ENCODE measurements at regions not wholly inside any gene's neighbourhood (a gene's known extent, or its start where the extent isn't known, plus 50 kb on each side); places are given as distances from the start of the nearest gene placed in this dataset.

DNA sequence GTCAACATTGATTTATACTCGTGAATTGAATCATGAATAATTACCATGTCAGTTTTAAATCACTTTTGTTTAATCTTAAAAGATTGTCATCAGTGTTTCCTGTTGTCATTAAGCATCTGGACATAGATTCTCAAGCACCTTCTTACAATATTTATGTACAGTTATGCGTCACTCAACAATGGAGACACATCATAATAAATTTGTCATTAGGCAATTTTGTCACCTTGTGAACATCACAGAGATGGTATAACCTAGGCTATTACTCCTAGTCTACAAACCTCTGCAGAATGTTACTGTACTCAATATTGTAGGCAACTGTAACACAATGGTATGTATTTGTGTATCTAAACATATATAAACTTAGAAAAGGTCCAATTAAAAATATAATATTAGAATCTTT is 2130.9 kb upstream of the PCDH20 start:
- H3K9me3 ChIP-seq (ENCODE audit: control insufficient read depth in 4 of 4, low read length in 3 of 4) = no peaks in the 10 kb centered on the region
- no peak for DNase-seq (ENCODE audit: low spot score)
- H3K9ac ChIP-seq (ENCODE audit: low read depth in 1 of 2, low read length in 2 of 2) = no peak overlapping the region
- H3K36me3 ChIP-seq (ENCODE audit: control insufficient read depth in 4 of 4, insufficient read depth in 3 of 4, low read depth in 1 of 4, low read length in 3 of 4) = no peaks in the 10 kb centered on the region
- H3K27ac ChIP-seq (ENCODE audit: low read depth in 1 of 2, low read length in 2 of 2) = no peak overlapping the region
- H3K27me3 ChIP-seq (ENCODE audit: control insufficient read depth in 4 of 4, insufficient read depth in 4 of 4, low read length in 3 of 4) = peaks cover 0 to 4% (median 0%) of the 10 kb centered on the region in 4 donors
- TF ChIP-seq RAD21 (IDR thresholded peaks at IDR 0.05) = no peak
- TF ChIP-seq HNF4G (IDR thresholded peaks at IDR 0.05) = no peak
- no peak for TF ChIP-seq SP1 (IDR thresholded peaks at IDR 0.05)
- no peak for TF ChIP-seq HNF4A (conservative IDR thresholded peaks at IDR 0.05)
- WGBS = 57% methylated on average over 2 of the region's 2 CpGs
- H3K4me1 ChIP-seq (ENCODE audit: control insufficient read depth in 4 of 4, insufficient read depth in 4 of 4, low read length in 3 of 4) = no peaks in the 10 kb centered on the region
- no peak overlapping the region for H3K4me3 ChIP-seq (ENCODE audit: low read depth in 1 of 3, low read length in 3 of 3)

DNA sequence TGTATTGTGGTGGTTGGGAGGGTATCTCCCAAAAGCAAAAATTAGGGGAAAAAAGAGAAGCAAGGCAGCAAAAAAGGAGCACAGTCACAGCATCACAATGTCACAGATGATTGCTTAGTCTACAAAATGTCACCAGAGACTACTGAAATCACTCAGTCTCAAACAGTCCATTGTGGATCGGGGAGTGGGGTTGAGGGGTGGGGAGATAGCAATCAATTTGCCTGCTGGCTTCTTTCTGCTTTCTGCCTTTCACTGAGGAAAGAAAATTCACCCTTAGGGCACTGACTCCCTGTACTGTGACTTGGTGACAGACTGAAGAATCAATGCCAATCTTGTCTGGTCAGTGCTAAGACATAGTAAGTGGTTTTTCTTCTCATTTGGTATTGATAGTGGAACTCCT is 2127.1 kb upstream of the PCDH20 start:
- WGBS = 42% methylated on average over 1 of the region's 1 CpG
- H3K27ac ChIP-seq (ENCODE audit: low read depth in 1 of 2, low read length in 2 of 2) = no peak overlapping the region
- no peak for DNase-seq (ENCODE audit: low spot score)
- no peaks in the 10 kb centered on the region for H3K36me3 ChIP-seq (ENCODE audit: control insufficient read depth in 4 of 4, insufficient read depth in 3 of 4, low read depth in 1 of 4, low read length in 3 of 4)
- H3K27me3 ChIP-seq (ENCODE audit: control insufficient read depth in 4 of 4, insufficient read depth in 4 of 4, low read length in 3 of 4) = peaks cover 0 to 8% (median 0%) of the 10 kb centered on the region in 4 donors
- no peak for TF ChIP-seq GABPA (IDR thresholded peaks at IDR 0.05 in 1 of 2, conservative IDR thresholded peaks at IDR 0.05 in 1 of 2)
- TF ChIP-seq, protein P1, sequence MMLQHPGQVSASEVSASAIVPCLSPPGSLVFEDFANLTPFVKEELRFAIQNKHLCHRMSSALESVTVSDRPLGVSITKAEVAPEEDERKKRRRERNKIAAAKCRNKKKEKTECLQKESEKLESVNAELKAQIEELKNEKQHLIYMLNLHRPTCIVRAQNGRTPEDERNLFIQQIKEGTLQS (IDR thresholded peaks at IDR 0.05) = no peak
- TF ChIP-seq FOXA1 (IDR thresholded peaks at IDR 0.05) = no peak
- no peak for TF ChIP-seq RAD21 (IDR thresholded peaks at IDR 0.05)
- TF ChIP-seq, protein P2, sequence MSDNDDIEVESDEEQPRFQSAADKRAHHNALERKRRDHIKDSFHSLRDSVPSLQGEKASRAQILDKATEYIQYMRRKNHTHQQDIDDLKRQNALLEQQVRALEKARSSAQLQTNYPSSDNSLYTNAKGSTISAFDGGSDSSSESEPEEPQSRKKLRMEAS (IDR thresholded peaks at IDR 0.05) = no peak
- TF ChIP-seq NR2F2 (IDR thresholded peaks at IDR 0.05) = no peak
- no peaks in the 10 kb centered on the region for H3K9me3 ChIP-seq (ENCODE audit: control insufficient read depth in 4 of 4, low read length in 3 of 4)
- no peaks in the 10 kb centered on the region for H3K4me1 ChIP-seq (ENCODE audit: control insufficient read depth in 4 of 4, insufficient read depth in 4 of 4, low read length in 3 of 4)
- no peak overlapping the region for H3K9ac ChIP-seq (ENCODE audit: low read depth in 1 of 2, low read length in 2 of 2)
- H3K4me3 ChIP-seq (ENCODE audit: low read depth in 1 of 3, low read length in 3 of 3) = no peak overlapping the region

DNA sequence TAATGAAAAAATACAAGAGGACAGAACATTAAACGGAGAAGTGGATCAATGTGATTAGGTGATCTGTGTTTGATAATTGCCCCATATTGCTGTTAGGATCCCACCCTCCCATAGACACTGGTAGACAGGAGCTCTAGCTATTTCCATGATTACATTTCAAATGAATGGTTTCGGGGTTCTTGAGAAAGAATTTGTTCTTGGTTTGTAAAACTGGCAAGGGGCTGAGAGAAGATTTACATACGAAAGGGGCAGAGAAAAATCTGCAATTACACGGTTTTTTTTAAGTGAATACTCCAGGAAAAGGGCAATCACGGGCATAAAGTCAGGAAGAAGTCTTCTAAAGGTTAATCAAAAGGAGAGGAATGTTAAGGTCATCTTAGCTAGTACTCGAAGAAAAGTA is 2125.7 kb upstream of the PCDH20 start:
- Histone ChIP-seq H3K4me3 (ENCODE audit: low read depth in 1 of 3, low read length in 3 of 3) (no peak overlapping the region), H3K27me3 (ENCODE audit: control insufficient read depth in 4 of 4, insufficient read depth in 4 of 4, low read length in 3 of 4) (peaks cover 0 to 8% (median 0%) of the 10 kb centered on the region in 4 donors), H3K27ac (ENCODE audit: low read depth in 1 of 2, low read length in 2 of 2) (no peak overlapping the region), H3K4me1 (ENCODE audit: control insufficient read depth in 4 of 4, insufficient read depth in 4 of 4, low read length in 3 of 4) (no peaks in the 10 kb centered on the region), H3K9me3 (ENCODE audit: control insufficient read depth in 4 of 4, low read length in 3 of 4) (no peaks in the 10 kb centered on the region), H3K36me3 (ENCODE audit: control insufficient read depth in 4 of 4, insufficient read depth in 3 of 4, low read depth in 1 of 4, low read length in 3 of 4) (no peaks in the 10 kb centered on the region), H3K9ac (ENCODE audit: low read depth in 1 of 2, low read length in 2 of 2) (no peak overlapping the region)
- 44% methylated on average over 6 of the region's 6 CpGs for WGBS
- TF ChIP-seq HNF4A (conservative IDR thresholded peaks at IDR 0.05) = no peak
- TF ChIP-seq GABPA (IDR thresholded peaks at IDR 0.05 in 1 of 2, conservative IDR thresholded peaks at IDR 0.05 in 1 of 2) = no peak
- DNase-seq (ENCODE audit: low spot score) = no peak

DNA sequence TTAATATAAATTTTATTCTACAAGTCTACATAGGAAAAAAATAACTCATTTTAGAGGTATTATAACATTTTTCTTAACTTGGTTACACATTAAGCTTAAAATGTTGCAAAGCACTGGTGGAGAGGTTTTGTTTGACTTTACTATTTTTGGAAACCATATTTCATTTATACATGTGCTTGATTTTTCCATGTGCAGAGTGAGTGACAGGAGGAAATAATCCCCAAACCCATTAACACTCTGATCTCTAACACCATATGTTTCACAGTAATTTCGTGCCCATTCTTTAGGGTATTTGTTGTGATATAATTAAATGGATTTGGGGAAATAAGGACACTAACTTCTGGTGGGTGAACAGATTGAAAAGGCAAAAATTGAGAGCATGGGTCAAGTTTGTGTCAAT is 2124.4 kb upstream of the PCDH20 start:
- Histone ChIP-seq H3K9me3 (ENCODE audit: control insufficient read depth in 4 of 4, low read length in 3 of 4) (no peaks in the 10 kb centered on the region), H3K4me3 (ENCODE audit: low read depth in 1 of 3, low read length in 3 of 3) (no peak overlapping the region), H3K4me1 (ENCODE audit: control insufficient read depth in 4 of 4, insufficient read depth in 4 of 4, low read length in 3 of 4) (no peaks in the 10 kb centered on the region), H3K27ac (ENCODE audit: low read depth in 1 of 2, low read length in 2 of 2) (no peak overlapping the region), H3K36me3 (ENCODE audit: control insufficient read depth in 4 of 4, insufficient read depth in 3 of 4, low read depth in 1 of 4, low read length in 3 of 4) (no peaks in the 10 kb centered on the region), H3K27me3 (ENCODE audit: control insufficient read depth in 4 of 4, insufficient read depth in 4 of 4, low read length in 3 of 4) (peaks cover 0 to 8% (median 0%) of the 10 kb centered on the region in 4 donors), H3K9ac (ENCODE audit: low read depth in 1 of 2, low read length in 2 of 2) (no peak overlapping the region)
- DNase-seq (ENCODE audit: low spot score) = no peak
- TF ChIP-seq HNF4A (conservative IDR thresholded peaks at IDR 0.05) (no peak), RXRA (IDR thresholded peaks at IDR 0.05) (no peak), HNF4G (IDR thresholded peaks at IDR 0.05) (no peak), SP1 (IDR thresholded peaks at IDR 0.05) (no peak), FOXA1 (IDR thresholded peaks at IDR 0.05) (no peak), YY1 (IDR thresholded peaks at IDR 0.05) (no peak), RAD21 (IDR thresholded peaks at IDR 0.05) (no peak), JUND (IDR thresholded peaks at IDR 0.05) (no peak), TAF1 (conservative IDR thresholded peaks at IDR 0.05) (no peak), GABPA (IDR thresholded peaks at IDR 0.05 in 1 of 2, conservative IDR thresholded peaks at IDR 0.05 in 1 of 2) (no peak), FOXA2 (IDR thresholded peaks at IDR 0.05) (no peak)
- TF ChIP-seq, protein P3, sequence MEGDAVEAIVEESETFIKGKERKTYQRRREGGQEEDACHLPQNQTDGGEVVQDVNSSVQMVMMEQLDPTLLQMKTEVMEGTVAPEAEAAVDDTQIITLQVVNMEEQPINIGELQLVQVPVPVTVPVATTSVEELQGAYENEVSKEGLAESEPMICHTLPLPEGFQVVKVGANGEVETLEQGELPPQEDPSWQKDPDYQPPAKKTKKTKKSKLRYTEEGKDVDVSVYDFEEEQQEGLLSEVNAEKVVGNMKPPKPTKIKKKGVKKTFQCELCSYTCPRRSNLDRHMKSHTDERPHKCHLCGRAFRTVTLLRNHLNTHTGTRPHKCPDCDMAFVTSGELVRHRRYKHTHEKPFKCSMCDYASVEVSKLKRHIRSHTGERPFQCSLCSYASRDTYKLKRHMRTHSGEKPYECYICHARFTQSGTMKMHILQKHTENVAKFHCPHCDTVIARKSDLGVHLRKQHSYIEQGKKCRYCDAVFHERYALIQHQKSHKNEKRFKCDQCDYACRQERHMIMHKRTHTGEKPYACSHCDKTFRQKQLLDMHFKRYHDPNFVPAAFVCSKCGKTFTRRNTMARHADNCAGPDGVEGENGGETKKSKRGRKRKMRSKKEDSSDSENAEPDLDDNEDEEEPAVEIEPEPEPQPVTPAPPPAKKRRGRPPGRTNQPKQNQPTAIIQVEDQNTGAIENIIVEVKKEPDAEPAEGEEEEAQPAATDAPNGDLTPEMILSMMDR (IDR thresholded peaks at IDR 0.05; ENCODE audit: low read depth, low read length, missing input control) = no peak
- TF ChIP-seq, protein P2 (IDR thresholded peaks at IDR 0.05) = no peak
- TF ChIP-seq, protein P4, sequence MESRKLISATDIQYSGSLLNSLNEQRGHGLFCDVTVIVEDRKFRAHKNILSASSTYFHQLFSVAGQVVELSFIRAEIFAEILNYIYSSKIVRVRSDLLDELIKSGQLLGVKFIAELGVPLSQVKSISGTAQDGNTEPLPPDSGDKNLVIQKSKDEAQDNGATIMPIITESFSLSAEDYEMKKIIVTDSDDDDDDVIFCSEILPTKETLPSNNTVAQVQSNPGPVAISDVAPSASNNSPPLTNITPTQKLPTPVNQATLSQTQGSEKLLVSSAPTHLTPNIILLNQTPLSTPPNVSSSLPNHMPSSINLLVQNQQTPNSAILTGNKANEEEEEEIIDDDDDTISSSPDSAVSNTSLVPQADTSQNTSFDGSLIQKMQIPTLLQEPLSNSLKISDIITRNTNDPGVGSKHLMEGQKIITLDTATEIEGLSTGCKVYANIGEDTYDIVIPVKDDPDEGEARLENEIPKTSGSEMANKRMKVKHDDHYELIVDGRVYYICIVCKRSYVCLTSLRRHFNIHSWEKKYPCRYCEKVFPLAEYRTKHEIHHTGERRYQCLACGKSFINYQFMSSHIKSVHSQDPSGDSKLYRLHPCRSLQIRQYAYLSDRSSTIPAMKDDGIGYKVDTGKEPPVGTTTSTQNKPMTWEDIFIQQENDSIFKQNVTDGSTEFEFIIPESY (IDR thresholded peaks at IDR 0.05) = no peak
- TF ChIP-seq, protein P1 (IDR thresholded peaks at IDR 0.05) = no peak
- WGBS = 22% methylated on average over 1 of the region's 1 CpG

All from liver (tissue), 8 donors.